Neural cell (in vitro differentiated cells): ENCODE measurements at regions not wholly inside any gene's neighbourhood (a gene's known extent, or its start where the extent isn't known, plus 50 kb on each side); places are given as distances from the start of the nearest gene placed in this dataset.

Experiments
- H2AFZ ChIP-seq: fragments of 200-600, 300-800 bp; sonication (generic), shearing (Covaris generic); 2 replicates; pipeline ENCODE4 v1.6.0; 2014; ENCODE audit warnings: low read depth, mild to moderate bottlenecking, antibody characterized with exemption, low read length, moderate library complexity
- H3F3A ChIP-seq: fragments of 200-600 bp; shearing (Covaris generic); 2 replicates; pipeline ENCODE4 v1.6.1; 2016; ENCODE audit warnings: mild to moderate bottlenecking, moderate library complexity, mixed read lengths, antibody characterized with exemption, low read length; ENCODE audit not compliant: insufficient read depth, poor library complexity, severe bottlenecking
- H3K27ac ChIP-seq: fragments of 200-600, 300-800 bp; sonication (generic), shearing (Covaris generic); 2 replicates; pipeline ENCODE4 v1.5.1; 2014; ENCODE audit warnings: mild to moderate bottlenecking, low read length, moderate library complexity
- H3K27me3 ChIP-seq: fragments of 300-800, 200-600 bp; sonication (generic), shearing (Covaris generic); 2 replicates; pipeline ENCODE4 v1.6.0; 2014; ENCODE audit warnings: mild to moderate bottlenecking, low read depth, low read length, moderate library complexity; ENCODE audit not compliant: insufficient read depth
- H3K36me3 ChIP-seq: fragments of 300-800, 200-600 bp; sonication (generic), shearing (Covaris generic); 2 replicates; pipeline ENCODE4 v1.5.1; 2014; ENCODE audit warnings: mild to moderate bottlenecking, antibody characterized with exemption, low read length, moderate library complexity; ENCODE audit not compliant: insufficient read depth
- H3K4me2 ChIP-seq: fragments of 300-800, 200-600 bp; sonication (generic), shearing (Covaris generic); 2 replicates; pipeline ENCODE4 v1.6.0; 2014; ENCODE audit warnings: mild to moderate bottlenecking, low read length
- H3K4me3 ChIP-seq: fragments of 300-800, 200-600 bp; sonication (generic), shearing (Covaris generic); 2 replicates; pipeline ENCODE4 v1.5.1; 2014; ENCODE audit warnings: mild to moderate bottlenecking, low read length, moderate library complexity
- H3K79me2 ChIP-seq: fragments of 200-600 bp; shearing (Covaris generic); replicated peaks from 2 replicates; pipeline ENCODE4 v1.6.0; 2014; ENCODE audit warnings: mild to moderate bottlenecking, low read length, moderate library complexity; ENCODE audit not compliant: insufficient read depth
- H3K9ac ChIP-seq: fragments of 300-800, 200-600 bp; sonication (generic), shearing (Covaris generic); 2 replicates; pipeline ENCODE4 v1.6.1; 2016; ENCODE audit warnings: mild to moderate bottlenecking, low read length, mixed read lengths
- H3K9me2 ChIP-seq: fragments of 200-600 bp; shearing (Covaris generic); 2 replicates; pipeline ENCODE4 v1.6.1; 2016; ENCODE audit warnings: mild to moderate bottlenecking, low read length, mixed read lengths; ENCODE audit not compliant: insufficient read depth
- H3K9me3 ChIP-seq: fragments of 200-600, 300-800 bp; sonication (generic), shearing (Covaris generic); 2 replicates; pipeline ENCODE4 v1.6.1; 2016; ENCODE audit warnings: mild to moderate bottlenecking, mixed run types, low read length, moderate library complexity, mixed read lengths
- H4K20me1 ChIP-seq: fragments of 200-600 bp; shearing (Covaris generic); 2 replicates; pipeline ENCODE4 v1.6.1; 2016; ENCODE audit warnings: mild to moderate bottlenecking, mixed run types; ENCODE audit not compliant: insufficient read depth
- EP300 ChIP-seq: fragments of 450-650 bp; conservative IDR thresholded peaks from 2 replicates; pipeline ENCODE4 v1.6.1; 2014; ENCODE audit warnings: antibody characterized with exemption, mild to moderate bottlenecking, moderate library complexity; ENCODE audit not compliant: poor library complexity, severe bottlenecking
- EZH2 ChIP-seq: fragments of 200-600, 300-800 bp; shearing (Covaris generic), sonication (generic); IDR thresholded peaks from 2 replicates; pipeline ENCODE4 v1.6.1; 2014; ENCODE audit warnings: antibody characterized with exemption, low read length, borderline replicate concordance, mild to moderate bottlenecking; ENCODE audit not compliant: insufficient read depth, poor library complexity, severe bottlenecking
- MXI1 ChIP-seq: fragments of 450-650 bp; conservative IDR thresholded peaks from 2 replicates; pipeline ENCODE4 v1.6.1; 2014; ENCODE audit warnings: antibody characterized with exemption, mild to moderate bottlenecking; ENCODE audit not compliant: poor library complexity, severe bottlenecking
- POLR2AphosphoS5 ChIP-seq: IDR thresholded peaks from 2 replicates; pipeline ENCODE4 v1.6.1; 2012
- RAD21 ChIP-seq: fragments of 450-650 bp; conservative IDR thresholded peaks from 2 replicates; pipeline ENCODE4 v1.6.1; 2014; ENCODE audit warnings: antibody characterized with exemption, mild to moderate bottlenecking, moderate library complexity
- SMC3 ChIP-seq: fragments of 450-650 bp; conservative IDR thresholded peaks from 2 replicates; pipeline ENCODE4 v1.6.1; 2014; ENCODE audit warnings: antibody characterized with exemption, mild to moderate bottlenecking, moderate library complexity; ENCODE audit not compliant: poor library complexity
- TAF1 ChIP-seq: IDR thresholded peaks from 2 replicates; pipeline ENCODE4 v1.6.1; 2012; ENCODE audit warnings: low read depth
- TF ChIP-seq, protein P1 (sequence below): fragments of 450-650 bp; IDR thresholded peaks from 2 replicates; pipeline ENCODE4 v1.5.1; 2014; ENCODE audit warnings: antibody characterized with exemption, mild to moderate bottlenecking, moderate library complexity; ENCODE audit not compliant: poor library complexity, severe bottlenecking
- TF ChIP-seq, protein P2 (sequence below): IDR thresholded peaks from 2 replicates; pipeline ENCODE4 v1.6.1; 2012; ENCODE audit warnings: borderline replicate concordance

DNA sequence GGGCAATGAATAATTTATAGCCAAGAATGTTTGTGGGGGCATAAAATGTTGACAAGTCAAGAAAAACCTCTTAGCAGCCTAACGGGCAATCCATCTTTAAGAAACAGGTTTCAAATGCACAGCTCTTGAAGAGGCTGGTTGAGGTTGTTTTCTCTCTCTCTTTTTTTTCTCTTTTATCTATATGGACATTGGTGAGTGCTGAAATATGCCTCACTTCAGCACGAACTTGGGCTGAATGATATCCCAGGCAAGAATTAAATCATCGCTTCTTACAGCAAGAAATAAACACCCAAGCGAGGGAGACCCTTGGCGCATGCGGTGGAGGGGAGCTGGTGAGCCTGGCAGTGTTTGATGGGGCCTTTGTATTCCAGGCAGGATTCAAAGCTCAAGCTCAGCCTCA lies 160.9 kb downstream of the OAT start:
- no peak overlapping the region for H3K4me3 ChIP-seq
- H3F3A ChIP-seq = no peaks in the 10 kb centered on the region
- no peak overlapping the region for H3K4me2 ChIP-seq
- no peaks in the 10 kb centered on the region for H3K9me3 ChIP-seq
- no peaks in the 10 kb centered on the region for H3K36me3 ChIP-seq
- no peaks in the 10 kb centered on the region for H4K20me1 ChIP-seq
- no peak overlapping the region for H3K9ac ChIP-seq
- H3K27ac ChIP-seq = no peak overlapping the region
- H3K27me3 ChIP-seq = no peaks in the 10 kb centered on the region
- TF ChIP-seq RAD21 = no peak
- TF ChIP-seq EP300 = no peak
- TF ChIP-seq, protein P1, sequence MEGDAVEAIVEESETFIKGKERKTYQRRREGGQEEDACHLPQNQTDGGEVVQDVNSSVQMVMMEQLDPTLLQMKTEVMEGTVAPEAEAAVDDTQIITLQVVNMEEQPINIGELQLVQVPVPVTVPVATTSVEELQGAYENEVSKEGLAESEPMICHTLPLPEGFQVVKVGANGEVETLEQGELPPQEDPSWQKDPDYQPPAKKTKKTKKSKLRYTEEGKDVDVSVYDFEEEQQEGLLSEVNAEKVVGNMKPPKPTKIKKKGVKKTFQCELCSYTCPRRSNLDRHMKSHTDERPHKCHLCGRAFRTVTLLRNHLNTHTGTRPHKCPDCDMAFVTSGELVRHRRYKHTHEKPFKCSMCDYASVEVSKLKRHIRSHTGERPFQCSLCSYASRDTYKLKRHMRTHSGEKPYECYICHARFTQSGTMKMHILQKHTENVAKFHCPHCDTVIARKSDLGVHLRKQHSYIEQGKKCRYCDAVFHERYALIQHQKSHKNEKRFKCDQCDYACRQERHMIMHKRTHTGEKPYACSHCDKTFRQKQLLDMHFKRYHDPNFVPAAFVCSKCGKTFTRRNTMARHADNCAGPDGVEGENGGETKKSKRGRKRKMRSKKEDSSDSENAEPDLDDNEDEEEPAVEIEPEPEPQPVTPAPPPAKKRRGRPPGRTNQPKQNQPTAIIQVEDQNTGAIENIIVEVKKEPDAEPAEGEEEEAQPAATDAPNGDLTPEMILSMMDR = no peak
- TF ChIP-seq MXI1 = no peak
- TF ChIP-seq, protein P2, sequence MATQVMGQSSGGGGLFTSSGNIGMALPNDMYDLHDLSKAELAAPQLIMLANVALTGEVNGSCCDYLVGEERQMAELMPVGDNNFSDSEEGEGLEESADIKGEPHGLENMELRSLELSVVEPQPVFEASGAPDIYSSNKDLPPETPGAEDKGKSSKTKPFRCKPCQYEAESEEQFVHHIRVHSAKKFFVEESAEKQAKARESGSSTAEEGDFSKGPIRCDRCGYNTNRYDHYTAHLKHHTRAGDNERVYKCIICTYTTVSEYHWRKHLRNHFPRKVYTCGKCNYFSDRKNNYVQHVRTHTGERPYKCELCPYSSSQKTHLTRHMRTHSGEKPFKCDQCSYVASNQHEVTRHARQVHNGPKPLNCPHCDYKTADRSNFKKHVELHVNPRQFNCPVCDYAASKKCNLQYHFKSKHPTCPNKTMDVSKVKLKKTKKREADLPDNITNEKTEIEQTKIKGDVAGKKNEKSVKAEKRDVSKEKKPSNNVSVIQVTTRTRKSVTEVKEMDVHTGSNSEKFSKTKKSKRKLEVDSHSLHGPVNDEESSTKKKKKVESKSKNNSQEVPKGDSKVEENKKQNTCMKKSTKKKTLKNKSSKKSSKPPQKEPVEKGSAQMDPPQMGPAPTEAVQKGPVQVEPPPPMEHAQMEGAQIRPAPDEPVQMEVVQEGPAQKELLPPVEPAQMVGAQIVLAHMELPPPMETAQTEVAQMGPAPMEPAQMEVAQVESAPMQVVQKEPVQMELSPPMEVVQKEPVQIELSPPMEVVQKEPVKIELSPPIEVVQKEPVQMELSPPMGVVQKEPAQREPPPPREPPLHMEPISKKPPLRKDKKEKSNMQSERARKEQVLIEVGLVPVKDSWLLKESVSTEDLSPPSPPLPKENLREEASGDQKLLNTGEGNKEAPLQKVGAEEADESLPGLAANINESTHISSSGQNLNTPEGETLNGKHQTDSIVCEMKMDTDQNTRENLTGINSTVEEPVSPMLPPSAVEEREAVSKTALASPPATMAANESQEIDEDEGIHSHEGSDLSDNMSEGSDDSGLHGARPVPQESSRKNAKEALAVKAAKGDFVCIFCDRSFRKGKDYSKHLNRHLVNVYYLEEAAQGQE = no peak
- TF ChIP-seq TAF1 = no peak
- no peak for TF ChIP-seq POLR2AphosphoS5
- TF ChIP-seq EZH2 = no peak
- no peak for TF ChIP-seq SMC3
- H3K9me2 ChIP-seq = no peaks in the 10 kb centered on the region
- H3K79me2 ChIP-seq = no peaks in the 10 kb centered on the region
- no peak overlapping the region for H2AFZ ChIP-seq

DNA sequence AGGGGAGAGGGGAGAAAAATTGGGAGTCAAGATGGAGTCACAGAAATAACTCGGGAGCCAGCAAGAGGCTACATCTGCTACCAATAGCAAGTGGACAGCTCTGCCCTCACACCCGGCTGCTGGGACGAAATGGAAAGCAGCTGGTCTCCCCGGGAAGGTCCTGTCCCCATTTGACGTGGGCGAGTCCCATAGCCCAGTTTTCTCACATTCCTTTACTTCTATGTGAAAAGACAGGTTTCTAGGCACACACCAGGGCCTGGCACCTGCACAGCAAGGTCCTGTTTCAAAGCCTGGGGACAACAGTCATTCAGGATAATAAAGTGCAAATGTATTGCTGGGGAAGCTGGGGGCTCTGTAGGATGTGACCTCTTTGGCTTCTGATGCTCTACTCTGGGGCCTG lies 162.6 kb downstream of the OAT start:
- Histone ChIP-seq H3F3A (no peaks in the 10 kb centered on the region), H3K4me2 (no peak overlapping the region), H3K9me3 (no peaks in the 10 kb centered on the region), H2AFZ (no peak overlapping the region), H3K27ac (no peak overlapping the region), H3K27me3 (no peaks in the 10 kb centered on the region), H3K36me3 (no peaks in the 10 kb centered on the region), H4K20me1 (no peaks in the 10 kb centered on the region), H3K9ac (no peak overlapping the region), H3K9me2 (no peaks in the 10 kb centered on the region), H3K4me3 (no peak overlapping the region), H3K79me2 (no peaks in the 10 kb centered on the region)
- TF ChIP-seq TAF1 = no peak
- no peak for TF ChIP-seq EP300

DNA sequence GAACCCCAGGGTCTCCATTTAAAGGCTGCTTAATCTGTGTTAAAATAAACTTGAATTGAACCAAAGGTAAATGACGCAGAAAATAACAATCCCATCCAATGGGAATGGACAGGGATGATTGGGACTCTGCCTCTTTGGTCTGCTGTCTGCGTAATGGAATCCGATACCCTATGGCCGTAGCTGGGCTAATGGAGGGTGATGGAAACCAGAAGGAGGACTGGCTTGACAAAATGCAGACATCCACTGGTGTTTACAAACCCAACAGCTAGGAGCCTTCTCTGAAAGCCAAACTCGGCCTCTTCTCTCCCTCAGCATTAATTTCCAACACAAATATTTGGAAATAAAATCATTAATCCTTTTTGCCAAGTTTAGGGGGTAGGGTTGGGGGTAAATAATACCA lies 162.2 kb upstream of the CHST15 start:
- no peak overlapping the region for H3K4me3 ChIP-seq

More for the DNA sequence above, 162.2 kb upstream of the CHST15 start:
- Histone ChIP-seq H2AFZ (no peak overlapping the region), H3K27me3 (no peaks in the 10 kb centered on the region), H3K9me2 (no peaks in the 10 kb centered on the region), H3F3A (no peaks in the 10 kb centered on the region), H3K27ac (no peak overlapping the region), H3K9ac (no peak overlapping the region), H3K9me3 (no peaks in the 10 kb centered on the region), H4K20me1 (no peaks in the 10 kb centered on the region), H3K36me3 (no peaks in the 10 kb centered on the region), H3K4me2 (no peak overlapping the region), H3K79me2 (no peaks in the 10 kb centered on the region)
- TF ChIP-seq MXI1 (no peak), RAD21 (no peak), SMC3 (no peak), POLR2AphosphoS5 (no peak), TAF1 (no peak), EZH2 (no peak), EP300 (no peak)
- TF ChIP-seq, protein P2 = no peak
- TF ChIP-seq, protein P1 = no peak
